IMR-90 (cell line): ENCODE measurements at regions not wholly inside any gene's neighbourhood (a gene's known extent, or its start where the extent isn't known, plus 50 kb on each side); places are given as distances from the start of the nearest gene placed in this dataset.

Source experiments
- ATAC-seq: fragments of 200-7000 bp; cut with Tn5 transposase; 2 replicates; pipeline ENCODE4 v1.9.1; 2020; ENCODE audit warnings: low read depth, mild to moderate bottlenecking, moderate library complexity
- BruUV-seq: library from RNA; stranded (reverse); fragments of 400-500 nt; replicated peaks from 2 replicates; lab custom pipeline; 2021; lab: Mats Ljungman, UMichigan
- CTCF ChIA-PET: fragments of 300-600 bp; formaldehyde crosslinking; extraction: SDS; loops from one replicate; lab custom pipeline; 2021; ENCODE audit warnings: antibody characterized with exemption; lab: Yijun Ruan, JAX
- POLR2A ChIA-PET: fragments of 300-600 bp; sonication (Branson Sonifier 250); formaldehyde crosslinking; loops from one replicate; lab custom pipeline; 2022; ENCODE audit warnings: antibody characterized with exemption; ENCODE audit not compliant: unreplicated experiment; lab: Charles Lee
- DNase-seq: peaks from one replicate; pipeline ENCODE4 v3.0.0; 2013
- H2AFZ ChIP-seq: replicated peaks from 2 replicates; pipeline ENCODE3; 2013; ENCODE audit warnings: low read length, mild to moderate bottlenecking; ENCODE audit not compliant: poor library complexity
- H2AK5ac ChIP-seq: 2 replicates; pipeline ENCODE4 v1.6.1; 2013; ENCODE audit warnings: low read depth, low read length, inconsistent platforms
- H2AK9ac ChIP-seq: replicated peaks from 2 replicates; pipeline ENCODE3; 2013; ENCODE audit warnings: mild to moderate bottlenecking, low read depth, low read length, moderate library complexity; ENCODE audit not compliant: poor library complexity
- H2BK120ac ChIP-seq: 2 replicates; pipeline ENCODE4 v1.6.1; 2013; ENCODE audit warnings: low read depth, low read length, inconsistent platforms
- H2BK15ac ChIP-seq: 3 replicates; pipeline ENCODE4 v1.6.1; 2013; ENCODE audit warnings: low read depth, low read length, inconsistent platforms
- H2BK20ac ChIP-seq: 2 replicates; pipeline ENCODE4 v1.6.1; 2013; ENCODE audit warnings: low read depth, mild to moderate bottlenecking, inconsistent platforms, low read length, moderate library complexity
- H2BK5ac ChIP-seq: 2 replicates; pipeline ENCODE4 v1.6.1; 2013; ENCODE audit warnings: mild to moderate bottlenecking, low read depth, low read length, inconsistent platforms; ENCODE audit not compliant: poor library complexity, severe bottlenecking
- H3K14ac ChIP-seq: replicated peaks from 2 replicates; pipeline ENCODE4 v1.6.1; 2013; ENCODE audit warnings: low read depth, low read length, inconsistent platforms
- H3K18ac ChIP-seq: 2 replicates; pipeline ENCODE4 v1.6.1; 2013; ENCODE audit warnings: low read depth, low read length, control low read depth
- H3K23ac ChIP-seq: 2 replicates; pipeline ENCODE4 v1.6.1; 2013; ENCODE audit warnings: low read depth, low read length, inconsistent platforms
- H3K27ac ChIP-seq: 2 replicates; pipeline ENCODE4 v1.5.1; 2013; ENCODE audit warnings: mild to moderate bottlenecking, control low read depth, low read length; ENCODE audit not compliant: insufficient read depth
- H3K27me3 ChIP-seq: 2 replicates; pipeline ENCODE4 v1.6.1; 2013; ENCODE audit warnings: low read length; ENCODE audit not compliant: control insufficient read depth, insufficient read depth
- H3K36me3 ChIP-seq: 2 replicates; pipeline ENCODE4 v1.6.1; 2013; ENCODE audit warnings: low read length, mixed read lengths; ENCODE audit not compliant: control insufficient read depth, insufficient read depth
- H3K4ac ChIP-seq: 2 replicates; pipeline ENCODE4 v1.6.1; 2013; ENCODE audit warnings: low read depth, low read length, inconsistent platforms
- H3K4me1 ChIP-seq: 2 replicates; pipeline ENCODE4 v1.6.1; 2013; ENCODE audit warnings: low read length, mixed read lengths; ENCODE audit not compliant: control insufficient read depth, insufficient read depth
- H3K4me2 ChIP-seq: 2 replicates; pipeline ENCODE4 v1.6.1; 2013; ENCODE audit warnings: low read depth, mild to moderate bottlenecking, control low read depth, low read length, moderate library complexity
- H3K4me3 ChIP-seq: 2 replicates; pipeline ENCODE4 v1.5.1; 2013; ENCODE audit warnings: low read depth, mild to moderate bottlenecking, control low read depth, low read length, moderate library complexity; ENCODE audit not compliant: insufficient read depth
- H3K56ac ChIP-seq: 2 replicates; pipeline ENCODE4 v1.6.1; 2013; ENCODE audit warnings: low read length, inconsistent platforms; ENCODE audit not compliant: insufficient read depth; ENCODE audit errors: extremely low read depth
- H3K79me1 ChIP-seq, 2 experiments: 2 replicates each; pipeline ENCODE4 v1.6.1; 2013; ENCODE audit warnings: low read length in 2 of 2, inconsistent platforms in 1 of 2, low read depth in 1 of 2
- H3K9ac ChIP-seq: 2 replicates; pipeline ENCODE4 v1.6.1; 2013; ENCODE audit warnings: low read depth, low read length, control low read depth
- H3K9me1 ChIP-seq: 2 replicates; pipeline ENCODE4 v1.6.1; 2013; ENCODE audit warnings: low read length, inconsistent platforms; ENCODE audit not compliant: insufficient read depth
- H3K9me3 ChIP-seq: 2 replicates; pipeline ENCODE4 v1.6.1; 2013; ENCODE audit warnings: low read length; ENCODE audit not compliant: control insufficient read depth, insufficient read depth
- H4K20me1 ChIP-seq: 2 replicates; pipeline ENCODE4 v1.6.1; 2013; ENCODE audit warnings: low read length, inconsistent platforms; ENCODE audit not compliant: insufficient read depth
- H4K5ac ChIP-seq: 2 replicates; pipeline ENCODE4 v1.6.1; 2013; ENCODE audit warnings: mild to moderate bottlenecking, low read depth, low read length, control low read depth
- H4K8ac ChIP-seq, 2 experiments: 2 replicates each; pipeline ENCODE4 v1.6.1; 2013; ENCODE audit warnings: low read depth in 2 of 2, low read length in 2 of 2, control low read depth in 1 of 2, inconsistent platforms in 1 of 2
- H4K91ac ChIP-seq: 2 replicates; pipeline ENCODE4 v1.6.1; 2013; ENCODE audit warnings: low read depth, low read length, inconsistent platforms; ENCODE audit not compliant: insufficient read depth
- FOS ChIP-seq: fragments of 150-350 bp; IDR thresholded peaks from 2 replicates; pipeline ENCODE4 v1.6.1; 2016; ENCODE audit warnings: low read depth, low read length
- MAFK ChIP-seq: IDR thresholded peaks from 2 replicates; pipeline ENCODE4 v1.6.1; 2012; ENCODE audit warnings: low read depth, low read length, improper control_type of control experiment
- MAZ ChIP-seq: IDR thresholded peaks from 2 replicates; pipeline ENCODE4 v1.6.1; 2012; ENCODE audit warnings: low read depth, mild to moderate bottlenecking, low read length, improper control_type of control experiment, moderate library complexity, borderline replicate concordance
- POLR2A ChIP-seq: IDR thresholded peaks from 2 replicates; pipeline ENCODE4 v1.6.1; 2012; ENCODE audit warnings: mild to moderate bottlenecking, low read depth, low read length
- SMC3 ChIP-seq: fragments of 150-350 bp; IDR thresholded peaks from 2 replicates; pipeline ENCODE4 v1.6.1; 2016; ENCODE audit warnings: low read depth, mild to moderate bottlenecking, antibody characterized with exemption, low read length, moderate library complexity
- WGBS, 2 experiments: methylation state at CpG; one replicate each; pipeline versions ENCODE4 v1.1.5 to v1.1.7; 2013; ENCODE audit warnings: missing lambda C conversion rate in 2 of 2; ENCODE audit not compliant: insufficient read length in 1 of 2; ENCODE audit errors: extremely low coverage in 2 of 2; 5-methylcytosine and 5-hydroxymethylcytosine counted together
- dilution Hi-C: fragments of 300-500 bp; cut with HindIII; formaldehyde crosslinking; loops from one replicate; pipeline ENCODE4 v1.14.3; 2018; ENCODE audit warnings: low sequenced_read_pairs; ENCODE audit not compliant: unreplicated experiment
- in situ Hi-C: fragments of 300-500 bp; cut with MboI; formaldehyde crosslinking; loops from 3 replicates; pipeline ENCODE4 v1.14.3; 2019; ENCODE audit warnings: low sequenced_read_pairs, inconsistent platforms, mixed read lengths
- intact Hi-C: fragments of 100-400 bp; cut with micrococcal nuclease; formaldehyde crosslinking; loops from 2 replicates; pipeline ENCODE4 v1.10.0; 2022
- TF ChIP-seq, protein P1 (sequence below): fragments of 150-350 bp; IDR thresholded peaks from 2 replicates; pipeline ENCODE4 v1.6.1; 2016; ENCODE audit warnings: low read depth, mild to moderate bottlenecking, low read length, moderate library complexity, borderline replicate concordance

GRCh38 chr16:48961546-48961945, 320.1 kb downstream of the CBLN1 start:
- H3K79me1 ChIP-seq = no peaks in the 10 kb centered on the region
- in situ Hi-C loops = no loop called here
- intact Hi-C loops = no loop called here
- no peak overlapping the region for H3K4me2 ChIP-seq
- no peak overlapping the region for H3K27ac ChIP-seq
- H2BK15ac ChIP-seq = 0 out of 3 replicates have a peak overlapping the region, but pooled peaks have one; percentile 99
- no peak overlapping the region for H4K8ac ChIP-seq
- H2BK120ac ChIP-seq = peak overlapping the region; percentile 46
- WGBS, 2 experiments = no CpG with 5 or more reads among the region's 4 CpGs
- peak overlapping the region; percentile 99 for H3K4ac ChIP-seq
- H2BK20ac ChIP-seq = peak overlapping the region; percentile 100
- H3K36me3 ChIP-seq = no peaks in the 10 kb centered on the region
- peaks cover 32% of the 10 kb centered on the region for H3K9me1 ChIP-seq
- no peaks in the 10 kb centered on the region for H3K9me3 ChIP-seq
- no peak overlapping the region for H3K9ac ChIP-seq
- H4K5ac ChIP-seq = no peak overlapping the region
- H3K27me3 ChIP-seq = no peaks in the 10 kb centered on the region
- H2BK5ac ChIP-seq = no peak overlapping the region
- no peaks in the 10 kb centered on the region for H4K20me1 ChIP-seq
- H3K4me3 ChIP-seq = no peak overlapping the region
- H3K56ac ChIP-seq = no peak overlapping the region
- no peak overlapping the region for H3K18ac ChIP-seq
- no peak overlapping the region for H2AFZ ChIP-seq
- ChIA-PET POLR2A (no interaction called here), CTCF (no interaction called here)
- no peak overlapping the region for H3K14ac ChIP-seq
- peak overlapping the region; percentile 99; the same call in 1 of the 2 replicates for H4K91ac ChIP-seq
- DNase-seq (no peak), ATAC-seq (no peak)
- TF ChIP-seq MAFK (no peak), FOS (no peak), POLR2A (no peak), SMC3 (no peak), MAZ (no peak)
- TF ChIP-seq, protein P1, sequence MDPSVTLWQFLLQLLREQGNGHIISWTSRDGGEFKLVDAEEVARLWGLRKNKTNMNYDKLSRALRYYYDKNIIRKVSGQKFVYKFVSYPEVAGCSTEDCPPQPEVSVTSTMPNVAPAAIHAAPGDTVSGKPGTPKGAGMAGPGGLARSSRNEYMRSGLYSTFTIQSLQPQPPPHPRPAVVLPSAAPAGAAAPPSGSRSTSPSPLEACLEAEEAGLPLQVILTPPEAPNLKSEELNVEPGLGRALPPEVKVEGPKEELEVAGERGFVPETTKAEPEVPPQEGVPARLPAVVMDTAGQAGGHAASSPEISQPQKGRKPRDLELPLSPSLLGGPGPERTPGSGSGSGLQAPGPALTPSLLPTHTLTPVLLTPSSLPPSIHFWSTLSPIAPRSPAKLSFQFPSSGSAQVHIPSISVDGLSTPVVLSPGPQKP = no peak
- dilution Hi-C loops = no loop called here
- H2AK9ac ChIP-seq = no peak overlapping the region
- no peak overlapping the region for H3K23ac ChIP-seq
- BruUV-seq = no TSS peak
- H2AK5ac ChIP-seq = peak overlapping the region; percentile 38
- H3K4me1 ChIP-seq = peaks cover 38% of the 10 kb centered on the region
